H1 (cell line): ENCODE measurements at regions not wholly inside any gene's neighbourhood (a gene's known extent, or its start where the extent isn't known, plus 50 kb on each side); places are given as distances from the start of the nearest gene placed in this dataset.

Source experiments
- CHD7 ChIP-seq: fragments of 300-600 bp; sonication (generic); IDR thresholded peaks from 2 replicates; pipeline ENCODE4 v1.7.1; 2012; ENCODE audit warnings: low read length, moderate library complexity, mild to moderate bottlenecking, inconsistent platforms; ENCODE audit not compliant: insufficient replicate concordance
- JUND ChIP-seq: IDR thresholded peaks from 2 replicates; pipeline ENCODE4 v1.6.1; 2011; ENCODE audit warnings: mild to moderate bottlenecking, improper control_type of control experiment, low read length
- MAFK ChIP-seq: IDR thresholded peaks from 2 replicates; pipeline ENCODE4 v1.6.1; 2012; ENCODE audit warnings: low read depth, mild to moderate bottlenecking, improper control_type of control experiment, low read length

DNA sequence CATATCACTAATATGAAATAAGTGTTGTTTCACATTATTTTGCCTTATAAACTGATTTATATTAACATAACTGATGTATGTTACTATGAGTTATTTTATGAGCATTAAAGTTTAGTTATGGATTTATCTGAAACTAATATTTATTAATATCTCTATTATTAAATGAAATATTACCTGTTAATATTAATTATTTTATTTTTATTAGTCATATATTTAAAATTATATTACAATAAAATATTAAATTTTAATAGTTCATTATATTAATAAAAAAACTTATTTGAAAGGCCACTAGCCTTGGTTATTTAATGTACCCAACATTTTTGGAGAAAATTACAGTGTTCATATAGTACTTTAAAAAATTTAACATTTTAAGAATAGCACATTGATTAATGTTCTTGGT, 1643.4 kb upstream of the MIR17HG start (continued):
- TF ChIP-seq CHD7 (no peak), JUND (no peak), MAFK (no peak)
- TF ChIP-seq, all 59 proteins: peak for 0
